SW 1271 (cell line): ENCODE measurements at regions not wholly inside any gene's neighbourhood (a gene's known extent, or its start where the extent isn't known, plus 50 kb on each side); places are given as distances from the start of the nearest gene placed in this dataset.

Experiments used
- DNase-seq, 2 experiments: peaks; one replicate each; lab custom pipeline; 2025; lab: John Stamatoyannopoulos, UW

DNA sequence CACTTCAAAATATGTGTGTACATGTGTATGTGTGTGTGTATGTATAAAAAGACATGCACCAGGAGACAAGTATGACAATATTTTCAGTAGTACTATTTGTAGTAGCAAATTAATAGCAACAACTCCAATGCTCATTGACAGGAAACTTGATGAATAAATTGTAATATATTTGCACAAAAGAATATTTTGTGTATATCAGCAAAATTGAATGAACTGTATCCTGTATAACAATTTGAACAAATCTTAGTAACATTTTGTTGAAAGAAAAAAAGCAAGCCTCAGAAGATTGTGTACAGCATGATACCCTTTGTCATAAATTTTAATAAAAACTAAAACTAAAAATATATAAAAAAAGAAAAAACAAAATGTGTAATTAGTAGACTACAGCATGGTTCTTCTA is 1367.3 kb upstream of the TMEFF2 start:
- DNase-seq, result no peak

- DNase-seq, result no peak
Measured at GRCh38 chr2:193561054-193561453, 1366.3 kb upstream of the TMEFF2 start.

GRCh38 chr2:193556766-193557470 is 1362.2 kb upstream of the TMEFF2 start:
- no peak for DNase-seq

DNA sequence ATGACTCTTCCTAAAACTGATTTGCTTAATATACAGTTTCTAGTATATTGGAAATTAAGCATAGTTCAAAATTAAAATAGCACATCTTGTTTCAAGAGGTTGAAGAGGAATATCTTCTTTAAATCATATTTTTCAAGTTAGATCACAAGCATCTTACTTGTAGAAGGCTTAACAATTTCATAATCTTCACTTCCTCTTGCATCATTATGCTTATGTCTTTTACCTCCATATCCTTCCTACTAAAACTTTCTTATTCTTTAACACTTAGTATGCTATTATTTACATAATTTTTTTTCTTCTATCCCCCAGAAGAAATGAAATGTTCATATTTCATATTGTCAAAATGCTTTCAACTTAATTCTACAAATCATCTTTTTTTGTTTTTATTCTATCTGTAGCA is 1354.9 kb upstream of the TMEFF2 start:
- DNase-seq, result no peak

DNA sequence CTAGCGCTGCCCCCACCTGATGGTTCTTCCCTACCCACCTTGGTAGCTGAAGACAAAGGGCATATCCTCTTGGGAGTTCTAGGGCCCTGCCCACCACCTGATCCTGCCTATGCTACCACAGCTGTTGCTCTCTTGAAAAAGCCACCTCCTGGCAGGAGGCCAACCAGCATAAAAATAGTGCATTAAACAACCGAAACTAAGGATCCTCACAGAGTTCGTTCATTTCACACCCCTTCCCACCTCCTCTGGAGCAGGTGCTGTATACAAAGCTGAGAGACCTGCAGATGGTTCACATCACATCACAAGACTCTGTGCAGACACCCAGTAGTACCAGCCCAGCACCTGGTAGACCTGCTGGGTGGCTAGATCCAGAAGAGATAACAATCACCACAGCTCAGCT is 1348.0 kb upstream of the TMEFF2 start:
- DNase-seq, result no peak

DNA sequence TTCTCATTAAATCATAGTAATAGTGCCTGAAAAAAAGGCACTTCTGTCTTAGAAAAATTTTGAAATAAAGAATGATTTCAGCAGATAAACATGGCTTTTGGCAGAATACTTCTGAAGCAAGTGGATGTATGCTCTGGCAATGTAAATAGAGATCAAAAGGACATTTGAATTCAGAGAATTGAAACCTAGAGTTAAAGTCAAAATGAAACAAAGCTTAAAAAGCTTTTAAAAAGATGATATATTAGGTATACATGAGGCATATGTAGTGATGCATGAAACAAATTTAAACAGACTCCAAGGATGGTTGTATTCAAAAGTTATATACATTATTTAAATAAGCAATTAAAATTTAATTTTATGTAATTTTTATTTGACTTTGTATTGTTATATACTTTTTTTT is 1344.5 kb upstream of the TMEFF2 start:
- DNase-seq, result no peak

GRCh38 chr2:193538061-193538460 is 1343.3 kb upstream of the TMEFF2 start:
- DNase-seq, result no peak

DNA sequence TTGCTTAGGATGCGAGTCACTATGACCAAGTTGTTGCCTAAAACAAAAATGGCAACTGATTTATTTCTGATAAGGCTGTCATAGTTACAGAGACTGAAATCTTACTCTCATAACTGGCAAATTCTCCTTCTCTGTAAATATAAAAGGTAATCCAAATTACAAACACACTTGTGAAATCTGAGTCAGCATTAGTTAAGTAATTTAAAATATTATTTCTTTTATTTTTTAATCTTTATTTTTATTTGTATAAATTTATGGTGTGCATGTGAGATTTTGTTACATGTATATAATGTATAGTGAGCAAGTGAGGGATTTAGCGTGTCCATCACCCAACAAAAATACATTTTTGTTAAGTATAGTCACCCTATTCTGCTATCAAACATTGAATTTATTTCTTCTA is 1342.8 kb upstream of the TMEFF2 start:
- DNase-seq, result no peak

DNA sequence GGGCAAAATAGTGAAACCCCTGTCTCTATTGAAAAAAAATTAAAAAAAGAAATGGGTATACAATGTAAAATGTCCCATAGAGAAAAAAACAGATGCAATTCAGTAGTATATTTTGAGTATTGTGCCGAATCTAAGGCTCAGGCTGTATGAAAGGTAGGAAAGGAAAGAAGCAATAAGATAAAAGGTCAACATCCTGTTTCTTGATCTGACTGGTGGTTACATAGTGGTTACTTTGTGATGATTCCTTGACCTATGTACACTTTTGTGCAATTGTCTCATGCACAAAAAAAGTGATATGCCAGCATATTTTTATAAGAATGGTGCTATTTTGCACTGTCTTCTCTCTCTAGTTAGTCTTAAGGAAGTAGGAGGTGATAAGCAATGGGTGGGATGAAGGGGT is 1333.7 kb upstream of the TMEFF2 start:
- DNase-seq, result no peak

- DNase-seq, result no peak
Measured at GRCh38 chr2:193527146-193527545, 1332.4 kb upstream of the TMEFF2 start.

DNA sequence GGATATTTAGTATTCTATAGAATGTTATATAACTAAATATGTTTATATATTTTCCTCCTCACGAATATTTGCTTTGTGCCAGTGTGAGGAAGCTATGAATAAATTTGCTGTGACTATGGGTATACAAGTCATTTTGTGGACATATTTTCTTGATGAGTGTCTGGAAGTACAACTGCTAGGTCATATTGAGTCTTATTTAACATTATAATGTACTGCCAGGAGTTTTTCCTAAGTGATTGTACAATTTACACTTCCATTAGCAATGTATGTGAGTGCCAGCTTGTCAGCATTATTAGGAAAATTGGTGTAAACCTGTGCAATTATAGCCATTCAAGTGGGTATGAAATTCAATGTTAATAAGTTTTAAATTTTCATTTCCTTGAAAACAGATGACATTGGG is 1328.9 kb upstream of the TMEFF2 start:
- no peak for DNase-seq

GRCh38 chr2:193521523-193521922 is 1326.8 kb upstream of the TMEFF2 start:
- DNase-seq, result no peak

DNA sequence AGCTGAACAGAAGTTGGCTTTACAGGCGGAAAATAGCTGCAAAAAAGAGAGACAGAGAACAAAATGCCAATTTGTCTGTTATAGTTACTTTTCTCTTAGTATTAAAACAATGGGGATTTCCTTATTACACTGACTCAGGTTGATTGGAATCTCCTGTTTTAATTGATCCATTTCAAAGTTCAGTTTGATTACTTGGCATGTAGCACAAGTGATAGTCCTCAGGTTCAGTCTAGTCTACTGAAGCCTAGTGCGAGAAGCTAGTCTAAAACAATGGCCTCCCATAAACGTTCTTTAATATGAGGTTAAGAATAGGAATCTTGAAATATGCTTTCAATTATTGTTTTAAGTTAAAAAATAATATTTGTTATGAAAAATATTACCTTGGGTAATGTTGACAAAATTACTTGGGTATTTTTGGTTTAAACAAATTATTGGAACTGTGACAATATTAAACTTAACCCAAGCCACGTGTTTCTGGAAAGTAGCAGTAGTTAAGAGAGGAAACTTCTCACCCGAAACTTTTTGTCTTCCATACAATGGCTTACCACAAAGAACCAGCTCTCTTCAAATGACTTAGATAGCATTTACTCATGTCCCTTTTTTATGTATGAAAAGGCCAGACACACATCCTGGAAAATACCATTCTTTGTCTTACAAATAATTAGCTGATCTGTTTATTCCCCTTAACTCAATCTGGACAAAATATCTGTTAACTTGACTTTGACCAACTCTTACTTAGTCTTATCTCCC is 1326.2 kb upstream of the TMEFF2 start:
- DNase-seq, result no peak

DNA sequence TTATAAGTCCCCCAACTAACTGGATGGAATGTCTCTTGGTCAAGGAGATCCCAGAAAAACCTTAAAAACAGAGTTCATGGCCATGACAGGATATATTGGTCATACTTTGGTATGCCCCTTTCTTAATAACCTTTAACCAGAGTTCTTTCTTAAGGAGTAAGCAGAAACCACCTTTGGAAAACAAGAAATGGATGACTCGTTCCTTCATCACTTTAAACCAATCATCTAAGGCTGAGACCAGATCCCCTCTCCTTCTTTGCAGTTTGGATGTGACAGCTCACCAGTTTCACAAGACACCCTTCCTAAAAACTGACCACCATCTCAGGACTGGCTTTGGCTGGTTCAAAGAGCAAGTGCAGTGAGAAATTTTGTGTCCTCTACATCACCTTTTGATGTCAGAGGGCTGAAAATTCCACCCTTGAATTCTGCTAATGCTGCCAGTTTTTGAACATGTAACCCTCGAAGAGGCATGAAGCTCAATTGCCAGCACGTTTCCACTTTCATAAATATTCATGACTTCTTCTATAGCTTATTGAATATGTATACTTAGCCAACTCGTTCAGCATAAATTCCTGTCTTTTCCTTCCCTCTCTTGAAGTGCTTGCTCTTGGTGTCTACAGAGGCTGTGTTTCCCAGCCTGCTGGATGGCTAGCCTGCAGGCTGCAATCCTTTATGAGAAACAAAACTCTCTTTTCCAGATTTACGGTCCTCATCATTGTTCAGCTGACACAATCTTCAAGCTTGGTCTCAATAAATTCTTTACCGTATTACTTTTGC is 1323.5 kb upstream of the TMEFF2 start:
- peak; percentile 33 to 44 for DNase-seq

- no peak for DNase-seq
Measured at GRCh38 chr2:193517615-193518014, 1322.9 kb upstream of the TMEFF2 start.

DNA sequence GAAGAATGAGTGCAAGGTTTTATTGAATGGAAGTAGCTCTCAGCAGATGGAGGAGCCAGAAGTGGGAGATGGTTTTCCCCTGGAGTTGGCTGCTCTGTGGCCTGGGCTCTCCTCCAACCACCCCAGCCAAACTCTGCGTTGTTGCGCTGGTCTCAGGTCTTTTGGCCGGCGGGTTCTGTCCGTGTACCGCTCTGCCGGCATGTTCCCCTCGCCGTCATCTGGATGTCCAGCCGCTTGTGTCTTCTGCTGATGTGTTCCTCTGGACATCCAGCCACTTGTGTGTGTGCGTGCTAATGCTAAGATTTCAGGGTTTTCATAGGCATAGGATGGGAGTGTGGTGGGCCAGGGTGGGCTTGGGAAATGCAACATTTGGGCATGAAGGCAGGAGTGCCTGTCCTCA is 1311.3 kb upstream of the TMEFF2 start:
- DNase-seq, result no peak

- DNase-seq, result no peak
Measured at GRCh38 chr2:193505620-193506019, 1310.9 kb upstream of the TMEFF2 start.

GRCh38 chr2:193502363-193503035 is 1307.8 kb upstream of the TMEFF2 start:
- no peak for DNase-seq

DNA sequence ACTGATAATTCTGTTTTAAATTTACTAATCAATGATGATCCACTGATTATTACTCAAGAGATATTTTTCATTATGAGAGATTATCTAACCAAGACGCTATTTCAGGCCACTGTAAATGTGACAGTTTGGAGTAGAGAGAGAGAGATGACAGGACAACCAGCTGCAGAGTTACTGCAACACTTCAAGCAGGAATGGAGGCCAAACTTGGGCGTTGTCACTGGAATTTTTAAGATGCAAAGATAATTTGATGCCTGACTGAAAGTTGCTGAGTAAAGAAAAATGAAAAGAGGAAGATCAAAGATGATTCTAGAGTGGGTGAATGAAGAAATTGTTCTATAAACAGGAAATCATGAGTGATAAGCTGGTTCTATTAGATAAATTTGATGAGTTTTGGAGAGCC is 1302.1 kb upstream of the TMEFF2 start:
- DNase-seq, result no peak

DNA sequence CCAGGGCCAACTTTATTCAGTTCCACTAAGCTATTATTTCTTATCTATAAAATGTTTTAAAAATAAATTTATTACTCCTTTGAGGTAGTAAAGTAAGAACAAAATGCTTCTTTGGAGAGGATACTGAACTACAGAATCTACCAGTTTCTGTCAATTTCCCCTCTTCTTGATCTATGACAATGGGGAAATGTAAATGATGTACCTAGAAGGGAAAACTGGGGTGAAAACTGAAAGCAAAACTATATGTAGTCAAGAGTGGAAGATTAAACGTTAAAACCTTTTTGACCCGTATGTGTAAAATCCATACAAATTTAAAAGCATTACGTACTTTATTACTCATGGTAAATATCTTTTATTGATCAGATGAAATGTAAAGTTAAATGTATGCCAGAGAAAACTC is 1287.8 kb upstream of the TMEFF2 start:
- no peak for DNase-seq

GRCh38 chr2:193480187-193480586 is 1285.5 kb upstream of the TMEFF2 start:
- no peak for DNase-seq

GRCh38 chr2:193476171-193476800 is 1281.6 kb upstream of the TMEFF2 start:
- DNase-seq, result no peak
